AG09319 (cell line): ENCODE measurements at regions not wholly inside any gene's neighbourhood (a gene's known extent, or its start where the extent isn't known, plus 50 kb on each side); places are given as distances from the start of the nearest gene placed in this dataset.

Experiments used
- DNase-seq: peaks from one replicate; pipeline ENCODE4 v3.0.0-alpha.2; 2010; ENCODE audit warnings: low read depth; ENCODE audit errors: extremely low read depth
- TF ChIP-seq, protein P1 (sequence below): IDR thresholded peaks from 2 replicates; pipeline ENCODE4 v1.5.1; 2011; ENCODE audit warnings: low read depth, mild to moderate bottlenecking, inconsistent platforms, low read length, moderate library complexity

DNA sequence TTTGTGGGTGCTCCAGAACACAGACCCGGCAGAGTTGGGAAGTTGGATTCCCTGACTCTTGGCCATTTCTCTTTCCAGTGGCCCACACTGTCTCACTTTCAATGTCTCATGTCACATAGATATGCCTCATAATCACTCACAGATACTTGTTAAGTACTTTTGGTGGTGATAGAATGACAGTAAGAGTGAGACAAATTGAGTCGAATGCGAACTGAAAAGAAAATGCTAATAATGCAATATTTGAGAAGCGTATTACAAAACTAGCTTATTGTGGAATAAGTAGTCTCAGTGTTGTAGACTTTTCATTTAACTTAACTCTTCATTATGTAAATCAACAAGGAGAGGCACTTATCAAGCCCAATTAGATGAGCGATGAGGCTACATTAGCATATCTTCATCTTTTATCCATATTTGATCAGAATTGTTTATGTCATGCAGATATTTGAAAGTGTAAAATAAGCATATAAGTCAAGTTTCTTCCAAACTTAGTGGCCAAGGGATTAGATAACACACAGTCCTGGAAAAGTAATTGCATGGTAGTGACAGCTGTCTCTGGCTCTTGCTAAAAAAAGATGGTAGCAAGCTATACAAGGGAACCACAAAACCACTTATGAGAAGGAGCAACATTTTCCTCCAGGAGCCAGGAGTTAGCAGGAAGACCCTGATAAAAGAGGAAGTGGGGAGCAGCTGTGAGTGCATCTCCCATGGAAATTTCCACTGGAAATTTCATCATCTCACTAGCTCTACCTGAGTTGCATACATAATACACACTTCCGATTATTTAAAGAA is 243.6 kb downstream of the ARRDC4 start:
- TF ChIP-seq, protein P1, sequence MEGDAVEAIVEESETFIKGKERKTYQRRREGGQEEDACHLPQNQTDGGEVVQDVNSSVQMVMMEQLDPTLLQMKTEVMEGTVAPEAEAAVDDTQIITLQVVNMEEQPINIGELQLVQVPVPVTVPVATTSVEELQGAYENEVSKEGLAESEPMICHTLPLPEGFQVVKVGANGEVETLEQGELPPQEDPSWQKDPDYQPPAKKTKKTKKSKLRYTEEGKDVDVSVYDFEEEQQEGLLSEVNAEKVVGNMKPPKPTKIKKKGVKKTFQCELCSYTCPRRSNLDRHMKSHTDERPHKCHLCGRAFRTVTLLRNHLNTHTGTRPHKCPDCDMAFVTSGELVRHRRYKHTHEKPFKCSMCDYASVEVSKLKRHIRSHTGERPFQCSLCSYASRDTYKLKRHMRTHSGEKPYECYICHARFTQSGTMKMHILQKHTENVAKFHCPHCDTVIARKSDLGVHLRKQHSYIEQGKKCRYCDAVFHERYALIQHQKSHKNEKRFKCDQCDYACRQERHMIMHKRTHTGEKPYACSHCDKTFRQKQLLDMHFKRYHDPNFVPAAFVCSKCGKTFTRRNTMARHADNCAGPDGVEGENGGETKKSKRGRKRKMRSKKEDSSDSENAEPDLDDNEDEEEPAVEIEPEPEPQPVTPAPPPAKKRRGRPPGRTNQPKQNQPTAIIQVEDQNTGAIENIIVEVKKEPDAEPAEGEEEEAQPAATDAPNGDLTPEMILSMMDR: no peak
- no peak for DNase-seq

DNA sequence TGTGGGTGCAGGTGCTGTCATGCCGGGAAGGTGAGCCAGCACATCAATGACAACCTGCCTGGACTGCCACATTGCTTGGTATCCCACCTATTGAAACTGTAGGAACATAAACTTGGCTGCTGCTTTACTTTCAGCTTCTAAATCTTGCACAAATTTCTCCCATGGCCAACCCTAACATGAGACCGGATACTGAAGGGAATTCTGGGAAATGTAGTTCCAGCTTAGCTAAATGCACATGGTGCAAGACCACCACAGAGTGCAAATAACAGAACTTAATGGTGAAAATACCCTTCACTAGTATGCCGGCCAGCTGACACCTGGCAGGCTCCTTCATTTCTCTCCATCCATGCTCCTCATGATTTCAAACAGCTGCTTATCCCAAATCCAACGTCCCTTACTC is 247.4 kb downstream of the ARRDC4 start:
- DNase-seq: no peak
- TF ChIP-seq, protein P1: no peak

DNA sequence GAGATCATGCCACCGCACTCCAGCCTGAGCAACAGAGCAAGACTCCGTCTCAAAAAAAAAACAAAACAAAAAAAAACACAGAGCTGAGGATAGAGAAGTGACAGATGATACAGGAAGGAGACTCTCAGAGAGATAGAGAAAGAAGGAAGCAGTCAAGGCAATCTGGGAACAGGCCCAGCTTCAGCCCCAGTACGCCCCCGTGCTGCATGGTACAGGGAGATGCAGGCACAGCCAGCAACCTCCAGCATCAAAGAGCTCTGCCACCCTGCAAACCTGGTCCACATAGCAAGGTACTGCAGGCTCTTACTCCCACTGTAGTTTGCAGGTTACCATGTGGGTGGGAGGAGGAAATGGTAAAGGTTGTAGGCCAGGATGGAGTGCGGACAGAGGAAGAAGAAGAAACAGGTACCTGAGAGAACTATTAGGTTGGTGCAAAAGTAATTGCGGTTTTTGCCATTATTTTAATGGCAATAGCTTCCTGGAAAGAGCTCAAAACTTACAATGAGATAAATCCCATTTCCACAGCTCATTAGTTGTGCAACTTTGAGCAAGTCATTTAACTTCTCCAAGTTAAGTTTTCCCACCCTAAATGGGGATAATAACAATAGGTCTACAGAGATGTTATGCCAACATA is 253.0 kb downstream of the ARRDC4 start:
- DNase-seq: no peak
- TF ChIP-seq, protein P1: no peak

DNA sequence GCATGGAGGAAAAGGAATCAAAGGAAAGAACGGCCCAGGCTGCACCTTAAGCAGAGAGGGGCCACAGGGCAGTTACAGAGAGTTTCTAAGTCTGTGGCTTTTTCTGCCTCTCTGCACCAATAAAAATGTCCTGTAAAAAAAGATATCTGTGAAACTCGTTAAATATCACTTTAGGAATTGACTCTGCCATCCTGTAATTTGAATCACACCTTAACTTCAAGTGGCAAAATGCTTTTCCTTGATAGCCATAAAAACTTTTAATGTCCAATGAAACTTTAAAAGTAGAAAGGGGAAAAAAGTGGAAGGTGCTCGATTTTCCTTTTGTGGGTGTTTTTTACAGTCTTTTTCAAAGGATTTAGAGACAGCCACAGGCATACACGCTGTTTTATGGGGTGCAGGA is 255.7 kb downstream of the ARRDC4 start:
- TF ChIP-seq, protein P1: no peak
- DNase-seq: no peak

DNA sequence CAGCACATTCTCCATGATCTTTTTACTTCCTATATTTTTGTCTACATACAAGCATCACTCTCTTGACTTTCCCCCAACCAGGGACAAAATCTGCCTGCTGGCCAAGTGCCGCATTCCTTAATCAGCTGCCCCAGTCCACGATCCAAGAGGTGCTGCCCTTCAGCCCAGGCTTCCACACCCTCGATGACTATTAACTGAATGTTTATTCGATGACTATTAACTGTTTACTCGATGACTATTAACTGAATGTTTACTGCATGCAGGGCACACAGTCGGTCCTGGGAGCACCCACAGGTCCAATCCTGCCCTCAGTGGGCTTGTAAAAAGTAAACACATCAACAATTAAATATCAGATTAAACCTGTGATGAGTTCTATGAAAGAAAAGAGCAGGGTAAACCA is 256.9 kb downstream of the ARRDC4 start:
- DNase-seq: no peak
- TF ChIP-seq, protein P1: no peak

DNA sequence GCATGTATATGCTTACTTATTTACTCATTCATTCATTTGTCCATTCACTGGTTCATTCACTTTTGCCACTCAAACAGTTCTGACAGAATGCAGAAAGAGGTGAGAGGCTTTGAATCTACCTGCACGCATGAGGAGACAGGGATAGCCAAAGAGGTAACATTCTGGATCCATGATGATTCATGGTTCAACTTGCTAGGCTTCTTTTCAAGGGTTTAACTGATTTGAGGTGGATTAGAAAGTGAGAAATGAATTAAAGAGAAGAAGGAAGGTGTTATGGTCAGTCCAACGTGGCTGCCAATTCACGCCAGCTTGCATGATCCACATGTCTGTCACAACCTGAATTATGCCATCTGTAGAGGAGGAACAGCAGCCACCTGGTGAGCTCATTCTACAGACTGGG is 260.6 kb downstream of the ARRDC4 start:
- TF ChIP-seq, protein P1: no peak
- no peak for DNase-seq

DNA sequence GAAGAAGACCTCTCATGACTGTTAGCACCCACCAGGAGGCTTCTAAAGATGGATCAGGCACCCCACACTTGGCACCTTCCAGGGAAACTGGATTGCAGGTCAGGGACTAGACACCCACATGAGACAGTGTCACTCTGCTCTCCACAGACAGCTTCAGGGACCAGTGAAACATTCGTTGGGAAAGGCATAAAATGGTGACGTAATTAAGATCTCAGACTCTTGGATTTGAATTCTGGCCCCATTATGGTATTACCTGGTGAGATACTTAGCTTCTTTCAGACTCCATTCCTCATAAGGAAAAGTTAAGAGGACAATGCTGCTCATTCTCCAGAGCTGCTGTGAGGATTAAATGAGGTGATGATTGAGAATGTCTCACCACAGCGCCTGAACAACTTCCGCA is 261.1 kb downstream of the ARRDC4 start:
- DNase-seq: no peak
- TF ChIP-seq, protein P1: no peak
